Ishikawa (cell line): ENCODE measurements at regions not wholly inside any gene's neighbourhood (a gene's known extent, or its start where the extent isn't known, plus 50 kb on each side); places are given as distances from the start of the nearest gene placed in this dataset.

Experiments used
- CEBPB ChIP-seq: IDR thresholded peaks from 2 replicates; pipeline ENCODE4 v1.6.1; 2012
- CREB1 ChIP-seq: IDR thresholded peaks from 2 replicates; pipeline ENCODE4 v1.6.1; 2012; ENCODE audit warnings: low read depth
- EP300 ChIP-seq: IDR thresholded peaks from 2 replicates; pipeline ENCODE4 v1.6.1; 2012; ENCODE audit warnings: borderline replicate concordance
- FOXM1 ChIP-seq: IDR thresholded peaks from 2 replicates; pipeline ENCODE4 v1.6.1; 2012; ENCODE audit warnings: low read depth, borderline replicate concordance
- RAD21 ChIP-seq: IDR thresholded peaks from 2 replicates; pipeline ENCODE4 v1.6.1; 2012; ENCODE audit warnings: low read depth
- REST ChIP-seq: IDR thresholded peaks from 2 replicates; pipeline ENCODE4 v1.6.1; 2012; ENCODE audit warnings: low read depth, mild to moderate bottlenecking
- TCF12 ChIP-seq: IDR thresholded peaks from 2 replicates; pipeline ENCODE4 v1.6.1; 2012; ENCODE audit warnings: low read depth
- TEAD4 ChIP-seq: IDR thresholded peaks from 2 replicates; pipeline ENCODE4 v1.6.1; 2012
- YY1 ChIP-seq: IDR thresholded peaks from 2 replicates; pipeline ENCODE4 v1.6.1; 2012; ENCODE audit warnings: low read depth
- ZBTB7A ChIP-seq: IDR thresholded peaks from 2 replicates; pipeline ENCODE4 v1.6.1; 2012; ENCODE audit warnings: low read depth

DNA sequence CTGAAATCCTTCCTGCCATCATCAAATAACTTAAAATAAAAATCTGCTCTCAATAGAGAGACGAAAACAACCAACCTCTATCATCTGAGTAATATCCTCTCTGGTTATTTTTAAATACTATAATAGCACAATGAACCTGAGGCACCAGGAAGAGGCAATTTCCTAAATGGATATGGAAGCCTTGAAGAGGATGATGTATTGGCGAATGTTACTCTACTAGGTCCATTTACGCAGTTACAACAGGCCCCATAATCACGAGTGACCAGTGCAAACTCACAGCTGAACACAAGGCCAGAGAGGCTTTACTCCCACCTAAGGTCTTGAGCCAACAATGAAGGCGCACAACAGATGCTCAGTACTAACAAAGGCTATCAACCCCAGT, 678.8 kb upstream of the NR3C2 start:
- TF ChIP-seq YY1 = no peak
- no peak for TF ChIP-seq EP300
- TF ChIP-seq ZBTB7A = no peak
- TF ChIP-seq REST = no peak
- TF ChIP-seq RAD21 = no peak
- TF ChIP-seq CEBPB = no peak
- no peak for TF ChIP-seq TCF12
- no peak for TF ChIP-seq CREB1
- TF ChIP-seq TEAD4 = no peak
- no peak for TF ChIP-seq FOXM1
